ENCODE measurements at regions not wholly inside any gene's neighbourhood (a gene's known extent, or its start where the extent isn't known, plus 50 kb on each side); places are given as distances from the start of the nearest gene placed in this dataset.
"Not testable (repeated sequence)": the region's sequence is repeated elsewhere in the genome, so short reads cannot be mapped to it uniquely, and the experiment has no call there.

DNA sequence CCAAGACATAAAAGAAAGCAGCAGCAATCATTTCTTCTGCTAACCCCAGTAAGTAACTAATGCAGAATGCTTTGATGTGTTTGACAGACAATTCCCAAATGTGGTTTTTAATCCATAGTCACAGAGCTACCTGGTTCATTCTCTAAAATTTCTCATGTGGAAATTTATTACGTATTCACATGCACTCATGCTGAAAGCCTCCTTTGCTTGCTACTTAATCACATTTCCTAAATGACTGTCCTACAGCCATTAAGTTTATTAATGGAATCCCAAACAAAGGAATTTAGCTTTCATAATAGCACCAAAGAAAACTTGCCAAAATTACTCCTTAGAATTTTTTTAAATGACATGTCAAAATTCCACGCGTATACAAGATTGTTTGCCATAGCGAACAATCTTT lies 68.6 kb upstream of the MCHR2 start:
- TF ChIP-seq, protein P1, sequence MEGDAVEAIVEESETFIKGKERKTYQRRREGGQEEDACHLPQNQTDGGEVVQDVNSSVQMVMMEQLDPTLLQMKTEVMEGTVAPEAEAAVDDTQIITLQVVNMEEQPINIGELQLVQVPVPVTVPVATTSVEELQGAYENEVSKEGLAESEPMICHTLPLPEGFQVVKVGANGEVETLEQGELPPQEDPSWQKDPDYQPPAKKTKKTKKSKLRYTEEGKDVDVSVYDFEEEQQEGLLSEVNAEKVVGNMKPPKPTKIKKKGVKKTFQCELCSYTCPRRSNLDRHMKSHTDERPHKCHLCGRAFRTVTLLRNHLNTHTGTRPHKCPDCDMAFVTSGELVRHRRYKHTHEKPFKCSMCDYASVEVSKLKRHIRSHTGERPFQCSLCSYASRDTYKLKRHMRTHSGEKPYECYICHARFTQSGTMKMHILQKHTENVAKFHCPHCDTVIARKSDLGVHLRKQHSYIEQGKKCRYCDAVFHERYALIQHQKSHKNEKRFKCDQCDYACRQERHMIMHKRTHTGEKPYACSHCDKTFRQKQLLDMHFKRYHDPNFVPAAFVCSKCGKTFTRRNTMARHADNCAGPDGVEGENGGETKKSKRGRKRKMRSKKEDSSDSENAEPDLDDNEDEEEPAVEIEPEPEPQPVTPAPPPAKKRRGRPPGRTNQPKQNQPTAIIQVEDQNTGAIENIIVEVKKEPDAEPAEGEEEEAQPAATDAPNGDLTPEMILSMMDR (IDR thresholded peaks at IDR 0.05), result no peak
- no peaks in the 10 kb centered on the region for H3K4me1 ChIP-seq (ENCODE audit: control insufficient read depth in 1 of 2, low read depth in 2 of 2)
- no peak for DNase-seq (ENCODE audit: low spot score)
- H3K9me3 ChIP-seq, result no peaks in the 10 kb centered on the region
- ATAC-seq (ENCODE audit: insufficient number of reproducible peaks, low FRiP score, low read depth), result no peak
- no peaks in the 10 kb centered on the region for H3K27me3 ChIP-seq (replicated peaks; ENCODE audit: insufficient read depth)
- no peak overlapping the region for H3K4me3 ChIP-seq
- no peaks in the 10 kb centered on the region for H3K36me3 ChIP-seq
- no peak overlapping the region for H3K27ac ChIP-seq

DNA sequence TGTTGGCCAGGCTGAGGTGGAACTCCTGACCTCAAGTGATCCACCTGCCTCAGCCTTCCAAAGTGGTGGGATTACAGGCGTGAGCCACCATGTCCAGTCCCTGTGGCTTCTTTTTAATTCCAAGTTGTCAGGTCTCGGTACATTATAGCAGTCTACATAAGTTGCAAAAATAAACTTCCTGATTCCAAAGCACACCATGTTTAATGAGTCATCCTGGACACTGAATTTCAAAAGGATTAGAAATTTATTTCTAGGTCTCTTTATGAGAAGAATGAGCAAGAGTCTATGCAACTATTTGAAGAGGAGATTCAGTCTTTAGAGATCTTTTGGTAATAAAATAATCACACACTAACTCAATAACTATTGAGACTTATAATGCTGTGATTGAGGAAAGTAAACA lies 63.9 kb upstream of the MCHR2 start:
- TF ChIP-seq, protein P1 (IDR thresholded peaks at IDR 0.05), result no peak
- Histone ChIP-seq H3K27ac (no peak overlapping the region), H3K4me1 (ENCODE audit: control insufficient read depth in 1 of 2, low read depth in 2 of 2) (no peaks in the 10 kb centered on the region), H3K9me3 (no peaks in the 10 kb centered on the region), H3K27me3 (replicated peaks; ENCODE audit: insufficient read depth) (no peaks in the 10 kb centered on the region), H3K4me3 (no peak overlapping the region), H3K36me3 (no peaks in the 10 kb centered on the region)
- no peak for DNase-seq (ENCODE audit: low spot score)
- no peak for ATAC-seq (ENCODE audit: insufficient number of reproducible peaks, low FRiP score, low read depth)

DNA sequence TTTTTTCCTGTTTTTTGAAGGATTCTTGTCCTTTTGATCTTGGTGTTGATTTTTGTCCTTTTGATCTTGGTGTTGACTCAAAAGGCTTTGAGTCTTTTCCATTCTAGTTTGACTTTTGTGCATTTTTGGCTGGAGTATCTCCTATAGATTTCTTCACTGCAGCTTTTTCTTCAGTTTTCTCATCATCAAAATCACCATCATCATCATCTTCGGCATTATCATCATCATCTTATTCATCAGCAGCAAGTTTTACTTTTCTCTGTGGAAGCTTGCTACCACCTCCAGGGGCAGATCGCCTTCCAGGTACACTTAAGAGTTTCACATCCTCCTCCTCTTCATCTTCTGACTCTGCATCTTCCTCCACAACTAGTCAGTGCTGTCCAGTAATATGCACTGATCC lies 56.5 kb upstream of the MCHR2 start:
- DNase-seq (ENCODE audit: low spot score) (no peak), ATAC-seq (ENCODE audit: insufficient number of reproducible peaks, low FRiP score, low read depth) (no peak)
- Histone ChIP-seq H3K27me3 (replicated peaks; ENCODE audit: insufficient read depth) (no peaks in the 10 kb centered on the region), H3K27ac (no peak overlapping the region), H3K4me3 (no peak overlapping the region), H3K36me3 (no peaks in the 10 kb centered on the region), H3K4me1 (ENCODE audit: control insufficient read depth in 1 of 2, low read depth in 2 of 2) (no peaks in the 10 kb centered on the region), H3K9me3 (no peaks in the 10 kb centered on the region)
- TF ChIP-seq, protein P1 (IDR thresholded peaks at IDR 0.05), result no peak

DNA sequence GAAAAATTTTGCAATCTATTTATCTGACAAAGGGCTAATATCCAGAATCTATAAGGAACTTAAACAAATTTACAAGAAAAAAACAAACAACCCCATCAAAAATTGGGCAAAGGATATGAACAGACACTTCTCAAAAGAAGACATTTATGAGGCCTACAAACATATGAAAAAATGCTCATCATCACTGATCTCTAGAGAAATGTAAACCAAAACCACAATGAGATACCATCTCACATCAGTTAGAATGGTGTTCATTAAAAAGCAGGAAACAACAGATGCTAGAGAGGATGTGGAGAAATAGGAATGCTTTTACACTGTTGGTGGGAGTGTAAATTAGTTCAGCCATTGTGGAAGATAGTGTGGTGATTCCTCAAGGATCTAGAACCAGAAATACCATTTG lies 49.9 kb upstream of the MCHR2 start:
- H3K36me3 ChIP-seq; H3K27ac ChIP-seq; DNase-seq (ENCODE audit: low spot score); H3K4me3 ChIP-seq; H3K4me1 ChIP-seq (ENCODE audit: control insufficient read depth in 1 of 2, low read depth in 2 of 2); ATAC-seq (ENCODE audit: insufficient number of reproducible peaks, low FRiP score, low read depth); H3K27me3 ChIP-seq (replicated peaks; ENCODE audit: insufficient read depth); H3K9me3 ChIP-seq: not testable (repeated sequence)

All from thoracic aorta (tissue), 2 donors.